SU-DHL-6 (cell line): ENCODE measurements at regions not wholly inside any gene's neighbourhood (a gene's known extent, or its start where the extent isn't known, plus 50 kb on each side); places are given as distances from the start of the nearest gene placed in this dataset.

Experiments used
- H2AFZ ChIP-seq: fragments of 200-600 bp; sonication (generic); 2 replicates; pipeline ENCODE4 v1.6.1; 2014; ENCODE audit warnings: low read depth, mild to moderate bottlenecking, moderate library complexity, mixed read lengths, antibody characterized with exemption, low read length; ENCODE audit not compliant: severe bottlenecking
- H3F3A ChIP-seq: fragments of 200-600 bp; shearing (Covaris generic); 2 replicates; pipeline ENCODE4 v1.6.0; 2016; ENCODE audit warnings: antibody characterized with exemption, mild to moderate bottlenecking; ENCODE audit not compliant: insufficient read depth
- H3K27ac ChIP-seq: fragments of 200-600 bp; sonication (generic); 2 replicates; pipeline ENCODE4 v1.5.1; 2016; ENCODE audit warnings: low read depth, mild to moderate bottlenecking, low read length, moderate library complexity, mixed read lengths
- H3K27me3 ChIP-seq: fragments of 200-600 bp; sonication (generic), shearing (Covaris generic); 2 replicates; pipeline ENCODE4 v1.6.0; 2014; ENCODE audit warnings: mild to moderate bottlenecking, low read length
- H3K36me3 ChIP-seq: fragments of 200-600 bp; sonication (generic); 2 replicates; pipeline ENCODE4 v1.6.1; 2014; ENCODE audit warnings: mild to moderate bottlenecking, low read length, mixed read lengths
- H3K4me2 ChIP-seq: fragments of 300-600, 200-600 bp; shearing (Covaris generic), sonication (generic); 2 replicates; pipeline ENCODE4 v1.6.0; 2014; ENCODE audit warnings: low read length, low read depth, mild to moderate bottlenecking; ENCODE audit not compliant: poor library complexity, severe bottlenecking
- H3K4me3 ChIP-seq: fragments of 200-600 bp; sonication (generic); 2 replicates; pipeline ENCODE4 v1.5.1; 2014; ENCODE audit warnings: antibody characterized with exemption, low read length, mild to moderate bottlenecking, mixed read lengths; ENCODE audit not compliant: insufficient read depth, poor library complexity, severe bottlenecking
- H3K79me2 ChIP-seq: fragments of 200-600 bp; sonication (generic); 2 replicates; pipeline ENCODE4 v1.6.1; 2014; ENCODE audit warnings: mild to moderate bottlenecking, low read length, moderate library complexity; ENCODE audit not compliant: insufficient read depth
- H3K9ac ChIP-seq: fragments of 200-600 bp; sonication (generic); 2 replicates; pipeline ENCODE4 v1.7.0; 2014; ENCODE audit warnings: mild to moderate bottlenecking, low read length
- H3K9me2 ChIP-seq: fragments of 200-600 bp; sonication (generic); replicated peaks from 2 replicates; pipeline ENCODE4 v1.6.1; 2014; ENCODE audit warnings: low read length; ENCODE audit not compliant: insufficient read depth
- H3K9me3 ChIP-seq: fragments of 200-600 bp; sonication (generic); 2 replicates; pipeline ENCODE4 v1.6.1; 2014; ENCODE audit warnings: low read length, mixed read lengths; ENCODE audit not compliant: insufficient read depth
- H4K20me1 ChIP-seq: fragments of 200-600 bp; sonication (generic); 2 replicates; pipeline ENCODE4 v1.6.1; 2014; ENCODE audit warnings: low read depth, mild to moderate bottlenecking, antibody characterized with exemption, low read length, moderate library complexity, mixed read lengths
- CTCF ChIP-seq: fragments of 200-600 bp; sonication (generic); IDR thresholded peaks from one replicate; pipeline ENCODE4 v1.5.1; 2017; ENCODE audit warnings: antibody characterized with exemption, mild to moderate bottlenecking, low read length, moderate library complexity; ENCODE audit not compliant: insufficient read depth, poor library complexity, severe bottlenecking
- EZH2phosphoT487 ChIP-seq: fragments of 200-600 bp; sonication (generic), shearing (Covaris generic); conservative IDR thresholded peaks from 2 replicates; pipeline ENCODE4 v1.6.1; 2018; ENCODE audit warnings: mild to moderate bottlenecking, antibody characterized with exemption, low read length, moderate library complexity, mixed read lengths

- TF ChIP-seq CTCF, result no peak
- Histone ChIP-seq H2AFZ (no peak overlapping the region), H3K9ac (no peak overlapping the region), H3K79me2 (no peaks in the 10 kb centered on the region), H3K9me2 (no peaks in the 10 kb centered on the region), H4K20me1 (no peaks in the 10 kb centered on the region), H3K27ac (no peak overlapping the region), H3K9me3 (no peaks in the 10 kb centered on the region), H3K4me2 (no peak overlapping the region), H3K27me3 (no peaks in the 10 kb centered on the region), H3K36me3 (no peaks in the 10 kb centered on the region), H3F3A (no peaks in the 10 kb centered on the region), H3K4me3 (no peak overlapping the region)
Observed at GRCh38 chr7:21076054-21076453, 289.4 kb upstream of the SP8 start.

GRCh38 chr7:21076574-21076973, 289.9 kb upstream of the SP8 start:
- H3F3A ChIP-seq, result no peaks in the 10 kb centered on the region

GRCh38 chr7:21077602-21078001, 290.9 kb upstream of the SP8 start:
- H3K36me3 ChIP-seq, result no peaks in the 10 kb centered on the region
- no peaks in the 10 kb centered on the region for H3K27me3 ChIP-seq
- H3K79me2 ChIP-seq, result no peaks in the 10 kb centered on the region
- no peak overlapping the region for H3K4me3 ChIP-seq
- no peak overlapping the region for H3K9ac ChIP-seq
- H2AFZ ChIP-seq, result no peak overlapping the region
- no peak overlapping the region for H3K4me2 ChIP-seq
- no peaks in the 10 kb centered on the region for H4K20me1 ChIP-seq
- H3K9me2 ChIP-seq, result no peaks in the 10 kb centered on the region
- H3K27ac ChIP-seq, result no peak overlapping the region
- TF ChIP-seq CTCF (no peak), EZH2phosphoT487 (no peak)
- no peaks in the 10 kb centered on the region for H3F3A ChIP-seq
- H3K9me3 ChIP-seq, result no peaks in the 10 kb centered on the region

More at GRCh38 chr7:21076574-21076973, 289.9 kb upstream of the SP8 start:
- Histone ChIP-seq H3K36me3 (no peaks in the 10 kb centered on the region), H3K79me2 (no peaks in the 10 kb centered on the region), H4K20me1 (no peaks in the 10 kb centered on the region), H3K27me3 (no peaks in the 10 kb centered on the region), H3K27ac (no peak overlapping the region), H3K9ac (no peak overlapping the region), H3K9me3 (no peaks in the 10 kb centered on the region), H3K9me2 (no peaks in the 10 kb centered on the region), H3K4me3 (no peak overlapping the region), H2AFZ (no peak overlapping the region), H3K4me2 (no peak overlapping the region)
- TF ChIP-seq CTCF (no peak), EZH2phosphoT487 (no peak)

GRCh38 chr7:21084286-21084685, 297.6 kb upstream of the SP8 start:
- Histone ChIP-seq H3K4me2 (no peak overlapping the region), H3K9ac (no peak overlapping the region), H3K79me2 (no peaks in the 10 kb centered on the region), H3K9me2 (no peaks in the 10 kb centered on the region), H3K36me3 (no peaks in the 10 kb centered on the region), H3K4me3 (no peak overlapping the region), H2AFZ (no peak overlapping the region), H3K9me3 (no peaks in the 10 kb centered on the region), H3F3A (no peaks in the 10 kb centered on the region), H4K20me1 (no peaks in the 10 kb centered on the region), H3K27ac (no peak overlapping the region), H3K27me3 (no peaks in the 10 kb centered on the region)
- TF ChIP-seq EZH2phosphoT487 (no peak), CTCF (no peak)
